Neural progenitor cell (in vitro differentiated cells): ENCODE measurements at regions not wholly inside any gene's neighbourhood (a gene's known extent, or its start where the extent isn't known, plus 50 kb on each side); places are given as distances from the start of the nearest gene placed in this dataset.

Experiments used
- CTCF ChIP-seq: fragments of 200-600 bp; sonication (generic); IDR thresholded peaks from 2 replicates; pipeline ENCODE4 v1.5.1; 2017; ENCODE audit warnings: antibody characterized with exemption, mild to moderate bottlenecking
- EZH2 ChIP-seq: fragments of 200-600 bp; sonication (generic); IDR thresholded peaks from 2 replicates; pipeline ENCODE4 v1.6.1; 2017; ENCODE audit warnings: antibody characterized with exemption, mild to moderate bottlenecking, moderate library complexity

GRCh38 chr12:118637767-118638370, 261.5 kb downstream of the SUDS3 start:
- TF ChIP-seq CTCF, result no peak
- TF ChIP-seq EZH2, result no peak
